ENCODE measurements at regions not wholly inside any gene's neighbourhood (a gene's known extent, or its start where the extent isn't known, plus 50 kb on each side); places are given as distances from the start of the nearest gene placed in this dataset.

- no peak for TF ChIP-seq CTCF (IDR thresholded peaks at IDR 0.05)
- TF ChIP-seq POLR2A (IDR thresholded peaks at IDR 0.05): no peak
These were observed 303.2 kb downstream of the MYCN start for GRCh38 chr2:16243411-16243996.

Data from thyroid gland (tissue), 4 donors.